ENCODE measurements at regions not wholly inside any gene's neighbourhood (a gene's known extent, or its start where the extent isn't known, plus 50 kb on each side); places are given as distances from the start of the nearest gene placed in this dataset.
"Not testable (repeated sequence)": the region's sequence is repeated elsewhere in the genome, so short reads cannot be mapped to it uniquely, and the experiment has no call there.

GRCh38 chr4:64911846-64912245, 502.6 kb upstream of the TECRL start:
- Mint-ChIP-seq H3K9me3 (peaks cover 15% of the 10 kb centered on the region), H3K4me1 (no peaks in the 10 kb centered on the region), H3K27me3 (ENCODE audit: low read depth) (no peaks in the 10 kb centered on the region), H3K27ac (no peak overlapping the region), H3K4me3 (no peak overlapping the region), H3K36me3 (no peaks in the 10 kb centered on the region)
- no peak for TF ChIP-seq CTCF (IDR thresholded peaks at IDR 0.05; ENCODE audit: unreplicated experiment)
- DNase-seq (ENCODE audit: low spot score in 2 of 2, unreplicated experiment in 2 of 2): no peak

- H3K27ac Mint-ChIP-seq: no peak overlapping the region
- no peak for DNase-seq (ENCODE audit: low spot score in 2 of 2, unreplicated experiment in 2 of 2)
- H3K9me3 Mint-ChIP-seq: peaks cover 3% of the 10 kb centered on the region
- TF ChIP-seq CTCF (IDR thresholded peaks at IDR 0.05; ENCODE audit: unreplicated experiment): no peak
- no peaks in the 10 kb centered on the region for H3K36me3 Mint-ChIP-seq
- no peak overlapping the region for H3K4me3 Mint-ChIP-seq
- no peaks in the 10 kb centered on the region for H3K27me3 Mint-ChIP-seq (ENCODE audit: low read depth)
- H3K4me1 Mint-ChIP-seq: peaks cover 4% of the 10 kb centered on the region
Observed at GRCh38 chr4:64903986-64904385, 494.7 kb upstream of the TECRL start.

- no peaks in the 10 kb centered on the region for H3K36me3 Mint-ChIP-seq
- H3K27ac Mint-ChIP-seq: no peak overlapping the region
- no peak overlapping the region for H3K4me3 Mint-ChIP-seq
- peaks cover 4% of the 10 kb centered on the region for H3K4me1 Mint-ChIP-seq
- no peaks in the 10 kb centered on the region for H3K9me3 Mint-ChIP-seq
- no peak for TF ChIP-seq CTCF (IDR thresholded peaks at IDR 0.05; ENCODE audit: unreplicated experiment)
- no peaks in the 10 kb centered on the region for H3K27me3 Mint-ChIP-seq (ENCODE audit: low read depth)
- DNase-seq (ENCODE audit: low spot score in 2 of 2, unreplicated experiment in 2 of 2): no peak
Observed at GRCh38 chr4:64899563-64899962, 490.3 kb upstream of the TECRL start.

GRCh38 chr4:64899030-64899429, 489.8 kb upstream of the TECRL start:
- not testable (repeated sequence) for H3K4me3 Mint-ChIP-seq; H3K36me3 Mint-ChIP-seq; H3K9me3 Mint-ChIP-seq; DNase-seq (ENCODE audit: low spot score in 2 of 2, unreplicated experiment in 2 of 2); H3K27ac Mint-ChIP-seq; H3K27me3 Mint-ChIP-seq (ENCODE audit: low read depth); H3K4me1 Mint-ChIP-seq

GRCh38 chr4:64897683-64898082, 488.4 kb upstream of the TECRL start:
- no peak for DNase-seq (ENCODE audit: low spot score in 2 of 2, unreplicated experiment in 2 of 2)
- Mint-ChIP-seq H3K27me3 (ENCODE audit: low read depth) (no peaks in the 10 kb centered on the region), H3K27ac (no peak overlapping the region), H3K36me3 (no peaks in the 10 kb centered on the region), H3K4me3 (no peak overlapping the region), H3K4me1 (peaks cover 9% of the 10 kb centered on the region), H3K9me3 (no peaks in the 10 kb centered on the region)
- TF ChIP-seq CTCF (IDR thresholded peaks at IDR 0.05; ENCODE audit: unreplicated experiment): no peak

- H3K36me3 Mint-ChIP-seq: no peaks in the 10 kb centered on the region
- no peaks in the 10 kb centered on the region for H3K9me3 Mint-ChIP-seq
- no peak for DNase-seq (ENCODE audit: low spot score in 2 of 2, unreplicated experiment in 2 of 2)
- no peak overlapping the region for H3K4me3 Mint-ChIP-seq
- no peaks in the 10 kb centered on the region for H3K27me3 Mint-ChIP-seq (ENCODE audit: low read depth)
- peaks cover 9% of the 10 kb centered on the region for H3K4me1 Mint-ChIP-seq
- no peak overlapping the region for H3K27ac Mint-ChIP-seq
- TF ChIP-seq CTCF (IDR thresholded peaks at IDR 0.05; ENCODE audit: unreplicated experiment): no peak
Observed at GRCh38 chr4:64895031-64895430, 485.8 kb upstream of the TECRL start.
